Keratinocyte (primary cell): ENCODE measurements at regions not wholly inside any gene's neighbourhood (a gene's known extent, or its start where the extent isn't known, plus 50 kb on each side); places are given as distances from the start of the nearest gene placed in this dataset.

Experiments
- CTCF ChIP-seq, 3 experiments: IDR thresholded peaks in 1 of 3; conservative IDR thresholded peaks in 1 of 3; optimal IDR thresholded peaks in 1 of 3; 2 replicates in 2 of 3; 3 replicates in 1 of 3; pipeline versions ENCODE3 to v1.5.1; 2011; ENCODE audit warnings: low read length in 3 of 3, mild to moderate bottlenecking in 3 of 3, moderate library complexity in 2 of 3, control low read depth in 1 of 3, inconsistent platforms in 1 of 3; ENCODE audit not compliant: insufficient read depth in 2 of 3; ENCODE audit errors: extremely low read depth in 1 of 3
- EZH2 ChIP-seq: IDR thresholded peaks from one replicate; pipeline ENCODE4 v1.6.1; 2012; ENCODE audit warnings: inconsistent platforms, mild to moderate bottlenecking, low read length, moderate library complexity

- TF ChIP-seq CTCF (optimal IDR thresholded peaks at IDR 0.05 in 1 of 3, IDR thresholded peaks at IDR 0.05 in 1 of 3, conservative IDR thresholded peaks at IDR 0.05 in 1 of 3; ENCODE audit: extremely low read depth in 1 of 3, insufficient read depth in 2 of 3, low read length in 3 of 3), result no peak
- TF ChIP-seq EZH2, result no peak
These were observed 429.0 kb downstream of the LRIG3 start for GRCh38 chr12:58491306-58491705.
